Breast epithelium (tissue), 4 donors: ENCODE measurements at regions not wholly inside any gene's neighbourhood (a gene's known extent, or its start where the extent isn't known, plus 50 kb on each side); places are given as distances from the start of the nearest gene placed in this dataset.

ENCODE experiments used
- DNase-seq, 2 donors: peaks; one replicate each; pipeline ENCODE4 v3.0.0-alpha.2; 2019; ENCODE audit warnings: low spot score in 2 of 2
- H3K27ac ChIP-seq, 2 donors: fragments of 200-600 bp; sonication (generic) in 1 of 2; one replicate each; pipeline ENCODE4 v1.5.1; 2016 to 2019; ENCODE audit warnings: mild to moderate bottlenecking in 1 of 2
- H3K27me3 ChIP-seq, 2 donors: fragments of 200-600 bp; sonication (generic) in 1 of 2; one replicate each; pipeline versions ENCODE4 v1.5.1 to v1.6.0; 2017 to 2019; ENCODE audit warnings: control low read depth in 1 of 2, mild to moderate bottlenecking in 1 of 2
- H3K36me3 ChIP-seq: fragments of 200-600 bp; one replicate; pipeline ENCODE4 v1.5.1; 2019
- H3K4me1 ChIP-seq, 2 donors: fragments of 200-600 bp; sonication (generic); one replicate each; pipeline ENCODE4 v1.5.1; 2016 to 2019; ENCODE audit warnings: control low read depth in 1 of 2
- H3K4me3 ChIP-seq, 3 donors: fragments of 200-600 bp; sonication (generic); 1 replicate in 2 of 3; 2 replicates in 1 of 3; pipeline ENCODE4 v1.5.1; 2016 to 2019; ENCODE audit warnings: mild to moderate bottlenecking in 3 of 3, moderate library complexity in 2 of 3
- H3K9me3 ChIP-seq, 2 donors: fragments of 200-600 bp; sonication (generic) in 1 of 2; one replicate each; pipeline ENCODE4 v1.5.1; 2016 to 2019; ENCODE audit warnings: control low read depth in 1 of 2
- POLR2A ChIP-seq: fragments of 450-650 bp; IDR thresholded peaks from one replicate; pipeline ENCODE4 v1.6.1; 2016; ENCODE audit warnings: antibody characterized with exemption, mild to moderate bottlenecking, moderate library complexity
- POLR2AphosphoS5 ChIP-seq, 3 donors: sonication (generic); formaldehyde crosslinking; IDR thresholded peaks; one replicate each; pipeline ENCODE4 v1.6.1; 2017; ENCODE audit warnings: antibody characterized with exemption in 3 of 3
- intact Hi-C: fragments of 100-400 bp; cut with DNase I; formaldehyde crosslinking; loops from one replicate; pipeline ENCODE4 v1.15.1; 2023; ENCODE audit warnings: low total_unique reads
- TF ChIP-seq, protein P1 (sequence below), 3 donors: fragments of 450-650 bp; IDR thresholded peaks; one replicate each; pipeline ENCODE4 v1.5.1; 2016 to 2017; ENCODE audit warnings: antibody characterized with exemption in 3 of 3, mild to moderate bottlenecking in 3 of 3, moderate library complexity in 3 of 3

DNA sequence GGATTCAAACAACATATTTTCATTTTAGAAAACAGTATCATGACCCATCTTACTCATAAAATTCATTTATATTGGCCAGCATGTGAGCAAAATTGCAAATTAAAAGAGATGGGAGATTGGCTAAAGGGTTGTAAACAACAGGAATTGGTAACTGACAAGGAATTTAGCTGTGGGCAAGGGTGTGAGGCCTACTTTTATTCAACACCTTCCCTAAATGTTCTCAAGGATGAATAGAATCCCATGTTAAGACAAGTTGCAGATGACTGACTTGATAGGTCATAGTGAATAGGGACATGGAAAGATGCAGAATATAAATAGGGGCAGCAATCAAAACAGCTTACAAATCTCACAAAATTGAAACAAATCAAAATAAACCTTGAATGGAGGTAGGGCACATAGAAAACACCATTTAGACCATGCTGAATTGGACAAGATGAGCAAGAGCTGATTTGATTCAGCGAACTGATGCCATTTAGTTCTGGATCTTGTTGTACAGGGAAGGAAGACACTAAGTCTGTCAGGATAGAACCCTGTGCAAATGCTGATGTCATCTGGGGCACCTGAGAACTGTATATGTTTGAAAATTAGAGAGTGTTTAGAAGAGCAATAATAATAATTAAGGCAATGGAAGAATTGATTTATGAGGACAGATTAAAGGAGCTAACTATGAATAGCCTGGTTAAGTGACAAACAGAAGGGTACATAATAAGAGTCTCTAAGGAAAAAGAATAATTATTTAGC is 509.7 kb downstream of the ZEB2 start:
- no peak overlapping the region for H3K27ac ChIP-seq
- no peaks in the 10 kb centered on the region for H3K36me3 ChIP-seq
- H3K27me3 ChIP-seq, result no peaks in the 10 kb centered on the region
- intact Hi-C loops, result no loop called here
- no peak overlapping the region for H3K4me3 ChIP-seq
- no peak for DNase-seq
- H3K9me3 ChIP-seq, result no peaks in the 10 kb centered on the region
- no peaks in the 10 kb centered on the region for H3K4me1 ChIP-seq
- TF ChIP-seq POLR2A (no peak), POLR2AphosphoS5 (IDR thresholded peaks at IDR 0.05) (no peak)
- TF ChIP-seq, protein P1, sequence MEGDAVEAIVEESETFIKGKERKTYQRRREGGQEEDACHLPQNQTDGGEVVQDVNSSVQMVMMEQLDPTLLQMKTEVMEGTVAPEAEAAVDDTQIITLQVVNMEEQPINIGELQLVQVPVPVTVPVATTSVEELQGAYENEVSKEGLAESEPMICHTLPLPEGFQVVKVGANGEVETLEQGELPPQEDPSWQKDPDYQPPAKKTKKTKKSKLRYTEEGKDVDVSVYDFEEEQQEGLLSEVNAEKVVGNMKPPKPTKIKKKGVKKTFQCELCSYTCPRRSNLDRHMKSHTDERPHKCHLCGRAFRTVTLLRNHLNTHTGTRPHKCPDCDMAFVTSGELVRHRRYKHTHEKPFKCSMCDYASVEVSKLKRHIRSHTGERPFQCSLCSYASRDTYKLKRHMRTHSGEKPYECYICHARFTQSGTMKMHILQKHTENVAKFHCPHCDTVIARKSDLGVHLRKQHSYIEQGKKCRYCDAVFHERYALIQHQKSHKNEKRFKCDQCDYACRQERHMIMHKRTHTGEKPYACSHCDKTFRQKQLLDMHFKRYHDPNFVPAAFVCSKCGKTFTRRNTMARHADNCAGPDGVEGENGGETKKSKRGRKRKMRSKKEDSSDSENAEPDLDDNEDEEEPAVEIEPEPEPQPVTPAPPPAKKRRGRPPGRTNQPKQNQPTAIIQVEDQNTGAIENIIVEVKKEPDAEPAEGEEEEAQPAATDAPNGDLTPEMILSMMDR (IDR thresholded peaks at IDR 0.05), result no peak

DNA sequence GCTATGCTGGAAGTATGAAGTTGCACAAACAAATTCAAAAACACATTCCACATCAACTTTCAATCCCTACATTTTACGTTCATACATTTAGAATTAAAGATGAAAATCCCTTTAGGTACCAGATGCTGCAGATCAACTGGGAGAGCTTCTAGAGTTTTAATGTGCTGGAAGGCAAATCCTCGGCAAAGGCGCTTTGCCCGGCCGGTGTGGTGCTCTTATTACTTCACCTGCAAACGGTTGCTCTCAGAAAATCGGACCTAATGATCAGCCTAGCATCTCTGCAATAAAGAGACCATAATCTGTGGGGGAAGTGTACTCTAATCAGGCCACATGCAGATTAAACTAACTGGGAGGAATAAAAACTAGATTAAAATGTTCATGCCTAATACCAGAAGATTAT is 513.8 kb downstream of the ZEB2 start:
- TF ChIP-seq, protein P1 (IDR thresholded peaks at IDR 0.05), result no peak
- TF ChIP-seq POLR2A (no peak), POLR2AphosphoS5 (IDR thresholded peaks at IDR 0.05) (no peak)
- no peak overlapping the region for H3K27ac ChIP-seq
- no peaks in the 10 kb centered on the region for H3K36me3 ChIP-seq
- H3K4me3 ChIP-seq, result no peak overlapping the region
- no peak for DNase-seq
- H3K4me1 ChIP-seq, result no peaks in the 10 kb centered on the region
- intact Hi-C loops, result no loop called here
- H3K9me3 ChIP-seq, result no peaks in the 10 kb centered on the region
- no peaks in the 10 kb centered on the region for H3K27me3 ChIP-seq

DNA sequence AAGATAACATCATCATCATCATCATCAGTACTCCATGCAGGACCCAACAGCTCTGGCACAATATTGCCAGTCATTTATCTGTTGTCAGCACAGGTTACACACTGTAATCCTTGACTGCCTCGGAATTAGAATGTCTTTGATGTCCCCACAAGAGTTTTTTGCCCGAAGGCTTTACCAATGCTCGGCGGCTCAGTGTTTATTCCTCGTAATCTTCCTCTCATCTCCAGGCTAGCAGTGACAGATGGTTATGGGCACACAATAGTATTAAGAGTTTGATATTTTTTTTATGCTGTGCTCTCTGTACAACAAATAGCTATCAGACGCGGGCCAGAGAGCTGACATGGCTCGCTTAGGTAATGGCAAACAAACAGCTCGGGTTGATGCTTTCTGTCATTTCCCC is 515.2 kb downstream of the ZEB2 start:
- no peaks in the 10 kb centered on the region for H3K36me3 ChIP-seq
- H3K4me3 ChIP-seq, result no peak overlapping the region
- no peaks in the 10 kb centered on the region for H3K27me3 ChIP-seq
- no peak overlapping the region for H3K27ac ChIP-seq
- no peak for DNase-seq
- intact Hi-C loops, result no loop called here
- no peaks in the 10 kb centered on the region for H3K9me3 ChIP-seq
- TF ChIP-seq POLR2AphosphoS5 (IDR thresholded peaks at IDR 0.05) (no peak), POLR2A (no peak)
- TF ChIP-seq, protein P1 (IDR thresholded peaks at IDR 0.05), result no peak
- H3K4me1 ChIP-seq, result no peaks in the 10 kb centered on the region

DNA sequence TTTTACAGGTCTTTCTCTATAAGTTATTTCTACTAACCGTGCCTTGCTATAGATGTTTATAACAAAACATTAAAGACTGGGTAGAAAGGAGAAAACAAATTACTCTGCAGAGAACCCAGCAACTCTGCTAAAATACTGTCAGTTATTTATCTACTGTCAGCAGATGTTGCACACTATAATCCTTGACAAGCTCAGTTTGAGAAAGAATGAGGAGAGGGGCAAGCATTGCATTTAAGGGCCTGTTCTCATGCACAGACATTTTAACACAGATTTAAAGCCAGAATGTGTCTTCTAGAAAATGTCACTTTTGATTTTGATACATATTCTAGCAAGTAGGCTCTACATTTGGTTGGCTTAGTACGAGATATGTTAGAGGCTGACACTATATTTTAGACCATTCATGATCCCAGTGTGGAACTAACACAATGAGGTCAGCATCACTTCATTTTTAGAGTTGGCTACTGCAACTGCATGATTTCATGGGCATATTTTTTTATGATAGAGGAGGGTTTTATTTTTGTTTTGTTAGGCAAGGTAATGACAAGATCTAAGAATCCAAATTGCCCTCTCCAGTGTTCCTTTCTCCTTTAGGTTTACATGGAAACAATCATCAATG is 516.4 kb downstream of the ZEB2 start:
- Histone ChIP-seq H3K9me3 (no peaks in the 10 kb centered on the region), H3K36me3 (no peaks in the 10 kb centered on the region), H3K27me3 (no peaks in the 10 kb centered on the region), H3K4me3 (no peak overlapping the region), H3K4me1 (no peaks in the 10 kb centered on the region), H3K27ac (no peak overlapping the region)
- intact Hi-C loops, result no loop called here
- DNase-seq, result no peak
- no peak for TF ChIP-seq POLR2AphosphoS5 (IDR thresholded peaks at IDR 0.05)
- no peak for TF ChIP-seq POLR2A
- TF ChIP-seq, protein P1 (IDR thresholded peaks at IDR 0.05), result no peak

DNA sequence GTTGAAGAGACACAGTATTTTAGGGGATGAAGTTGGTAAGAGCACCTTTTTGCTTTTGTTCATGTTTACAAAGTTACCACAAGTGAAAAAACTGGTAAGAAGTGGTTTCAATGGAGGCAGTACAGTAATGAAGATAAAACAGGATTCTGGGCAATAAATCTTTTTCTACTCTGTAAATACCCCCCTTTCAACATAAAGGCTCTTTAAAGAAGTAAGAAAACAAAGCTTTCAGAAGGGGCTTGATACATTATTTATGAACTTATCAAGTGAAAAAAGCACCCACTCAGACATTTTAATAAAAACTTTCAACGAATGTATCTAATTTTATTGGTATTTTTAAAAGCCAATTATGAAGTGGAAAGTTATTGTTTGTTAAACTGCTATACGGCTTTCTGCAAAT is 522.9 kb downstream of the ZEB2 start:
- TF ChIP-seq, protein P1 (IDR thresholded peaks at IDR 0.05), result no peak
- TF ChIP-seq POLR2AphosphoS5 (IDR thresholded peaks at IDR 0.05), result no peak
- TF ChIP-seq POLR2A, result no peak
- Histone ChIP-seq H3K27me3 (no peaks in the 10 kb centered on the region), H3K36me3 (no peaks in the 10 kb centered on the region), H3K27ac (no peak overlapping the region), H3K4me3 (no peak overlapping the region), H3K4me1 (no peaks in the 10 kb centered on the region), H3K9me3 (no peaks in the 10 kb centered on the region)
- intact Hi-C loops, result no loop called here
- no peak for DNase-seq
